ENCODE measurements at regions not wholly inside any gene's neighbourhood (a gene's known extent, or its start where the extent isn't known, plus 50 kb on each side); places are given as distances from the start of the nearest gene placed in this dataset.

DNA sequence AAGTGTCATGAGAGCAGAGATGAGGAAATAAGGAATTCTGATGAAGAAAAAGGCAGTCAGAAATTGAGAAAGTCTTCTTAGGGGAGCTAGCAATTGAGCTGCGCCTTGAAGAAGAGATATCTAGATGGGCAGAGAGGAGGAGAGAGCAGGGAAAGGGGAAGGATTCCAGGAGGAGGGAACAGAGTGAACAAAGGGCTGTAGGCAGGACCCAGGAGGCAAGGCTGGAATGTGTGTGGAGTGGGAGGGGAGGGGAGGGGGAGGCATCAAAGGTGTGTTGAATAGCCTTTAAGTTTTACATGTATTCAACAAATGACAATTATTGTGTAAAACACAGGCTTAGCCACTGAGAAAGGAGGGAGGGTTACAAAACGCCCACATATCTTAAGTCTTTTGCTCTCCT is 164.5 kb downstream of the TDRD15 start:
- DNase-seq: no peak

DNA sequence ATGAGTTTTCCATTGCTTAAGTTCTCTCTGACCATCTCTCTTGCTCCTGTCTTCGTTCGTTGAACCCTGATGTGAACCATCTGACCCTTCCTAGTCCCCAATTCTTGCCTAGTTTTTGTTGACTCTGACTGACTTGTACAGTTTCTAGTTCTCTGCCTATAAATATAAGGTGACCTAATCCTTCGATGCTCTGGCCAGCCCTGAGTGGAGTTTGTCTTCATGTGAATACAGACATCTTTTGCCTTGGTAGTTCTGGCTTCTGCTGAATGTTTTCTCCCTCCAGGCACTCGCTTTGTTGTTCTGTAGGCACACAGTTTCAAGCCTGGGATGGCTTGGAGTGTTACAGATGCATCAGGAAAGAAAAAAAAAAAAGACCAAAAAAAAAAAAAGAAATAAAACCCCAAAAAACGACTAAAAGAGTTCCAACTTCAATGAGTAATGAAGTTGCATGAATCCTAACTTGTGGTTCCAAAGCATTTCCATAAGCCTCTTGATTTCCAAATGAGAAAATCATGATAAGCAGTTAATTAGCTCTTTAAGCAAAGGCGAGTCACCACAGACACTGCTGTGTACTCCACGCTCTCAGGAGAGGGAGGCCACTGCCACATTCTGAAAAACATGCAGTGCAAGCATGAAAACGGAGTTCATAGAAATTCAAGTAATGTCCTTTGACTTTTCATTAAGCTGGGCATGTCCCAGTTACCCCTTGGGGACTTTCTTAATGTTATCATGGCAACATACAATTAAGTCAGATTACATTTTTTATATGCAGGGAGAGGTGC is 165.2 kb downstream of the TDRD15 start:
- DNase-seq: no peak

DNA sequence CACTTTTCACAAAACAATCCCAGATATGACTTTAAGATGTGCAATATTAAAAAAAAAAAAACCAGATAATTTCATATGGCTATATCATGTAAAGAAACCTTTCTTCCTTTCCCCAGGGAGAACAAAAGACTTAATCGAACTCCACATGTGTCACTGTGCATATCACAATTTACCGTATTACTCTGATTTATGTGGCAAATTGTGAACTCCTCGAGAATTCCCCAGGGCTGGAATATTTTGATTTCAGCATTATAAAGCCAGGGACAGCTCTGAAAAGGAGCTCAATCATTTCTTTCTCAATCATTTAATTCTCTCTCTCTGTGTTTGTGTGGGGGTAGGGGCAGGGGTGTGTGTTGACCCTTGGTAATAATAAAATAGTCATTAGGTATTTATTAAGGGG is 165.8 kb downstream of the TDRD15 start:
- DNase-seq: no peak

DNA sequence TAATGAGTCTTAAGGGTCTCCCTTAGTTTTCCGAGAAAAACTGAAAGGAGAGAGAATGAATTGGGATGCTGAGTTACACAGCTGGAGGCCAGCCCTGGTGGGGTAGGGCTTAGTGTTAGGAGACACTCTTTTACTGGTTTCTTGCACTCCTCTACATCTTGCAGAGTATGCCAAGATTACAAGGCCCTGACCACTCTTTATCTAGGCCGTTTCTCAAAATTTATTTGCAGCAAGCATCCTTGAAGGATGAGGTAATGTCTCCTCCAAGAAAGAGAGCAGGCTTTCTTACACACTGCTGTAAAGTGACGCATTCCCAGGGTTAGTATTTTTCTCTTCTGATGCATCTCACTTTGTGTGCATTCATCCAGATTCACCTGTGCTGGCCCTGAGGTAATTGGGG is 166.2 kb downstream of the TDRD15 start:
- DNase-seq: no peak

DNA sequence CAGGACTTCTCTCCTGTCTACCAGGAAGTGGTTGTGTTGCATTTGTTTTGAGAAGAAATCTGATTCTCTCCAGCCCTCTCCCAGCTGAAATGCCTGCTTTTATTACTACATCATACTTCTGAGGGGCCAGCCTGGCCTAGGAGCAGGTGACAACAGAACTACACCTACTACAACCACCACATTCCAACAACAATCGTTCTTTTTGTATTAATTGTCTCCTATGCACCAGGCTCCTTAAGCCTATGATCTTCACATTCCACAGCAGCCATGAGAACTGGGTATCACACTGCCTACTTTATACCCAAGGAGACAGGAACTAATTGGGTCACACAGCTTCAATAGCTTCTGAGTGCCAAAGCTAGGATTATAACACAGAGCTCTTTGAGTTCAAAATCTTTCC is 167.7 kb downstream of the TDRD15 start:
- no peak for DNase-seq

DNA sequence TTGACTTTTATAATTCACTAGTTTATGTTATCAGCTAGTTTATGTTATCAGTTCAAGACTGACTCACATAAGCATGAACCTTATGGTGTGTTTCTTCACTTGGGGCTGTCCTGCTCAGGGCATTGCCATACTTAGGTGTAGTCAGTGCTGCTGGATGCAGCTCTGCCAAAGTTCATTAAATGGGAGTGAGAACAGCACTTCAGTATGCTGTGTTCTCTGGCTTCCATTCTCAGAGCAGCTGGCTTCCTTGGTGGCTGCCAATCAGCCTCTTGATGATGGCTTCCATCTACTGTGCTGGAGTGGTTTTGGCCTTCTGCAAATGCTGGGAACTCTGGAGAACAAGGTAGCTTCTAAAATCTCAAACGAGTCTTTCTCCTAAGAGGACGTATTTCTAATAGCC is 170.7 kb downstream of the TDRD15 start:
- no peak for DNase-seq

DNA sequence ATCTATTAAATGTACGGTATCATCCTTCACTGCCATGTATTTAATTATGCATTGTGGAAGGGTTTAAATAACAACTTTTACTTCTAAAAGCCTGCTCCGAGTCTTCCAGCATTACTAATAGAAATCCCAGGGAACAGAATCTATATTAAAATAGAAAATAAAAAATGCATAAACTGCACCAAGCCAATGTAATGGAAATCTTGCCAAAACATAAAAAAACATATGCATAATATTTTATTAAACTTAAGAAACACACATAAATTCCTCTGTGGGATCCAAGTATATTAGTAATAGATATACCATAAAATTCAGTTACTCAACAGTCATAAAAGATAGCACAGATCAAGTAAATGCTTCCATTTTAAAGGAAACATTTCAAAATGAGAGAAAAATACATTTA is 175.6 kb downstream of the TDRD15 start:
- no peak for DNase-seq

DNA sequence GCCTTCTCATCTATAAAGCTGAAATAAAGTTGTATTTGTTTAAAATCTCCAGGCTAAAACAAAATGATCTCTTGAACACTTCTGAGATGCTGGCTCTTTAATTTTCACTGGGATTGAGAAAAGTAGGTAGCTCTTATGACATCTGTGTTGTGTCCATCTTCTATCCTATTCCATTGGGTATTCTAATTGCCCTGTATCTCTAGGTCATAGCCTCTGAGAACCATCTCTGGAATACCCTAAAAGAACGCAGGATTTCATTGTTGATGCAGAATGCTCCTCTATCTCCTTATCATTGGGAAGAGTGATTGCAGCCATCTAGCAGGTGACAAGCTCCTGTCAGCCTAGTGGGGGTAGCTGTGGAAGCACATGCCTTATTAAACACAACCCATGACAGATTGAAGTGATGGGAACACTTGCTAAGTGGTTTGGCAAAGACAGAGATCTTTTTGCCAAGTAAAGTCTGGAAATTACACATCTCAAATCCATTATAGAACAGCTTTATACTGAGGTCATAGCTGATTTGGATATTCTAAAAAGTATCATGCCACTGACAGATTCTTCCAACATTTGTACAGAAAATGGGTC is 178.2 kb downstream of the TDRD15 start:
- no peak for DNase-seq

DNA sequence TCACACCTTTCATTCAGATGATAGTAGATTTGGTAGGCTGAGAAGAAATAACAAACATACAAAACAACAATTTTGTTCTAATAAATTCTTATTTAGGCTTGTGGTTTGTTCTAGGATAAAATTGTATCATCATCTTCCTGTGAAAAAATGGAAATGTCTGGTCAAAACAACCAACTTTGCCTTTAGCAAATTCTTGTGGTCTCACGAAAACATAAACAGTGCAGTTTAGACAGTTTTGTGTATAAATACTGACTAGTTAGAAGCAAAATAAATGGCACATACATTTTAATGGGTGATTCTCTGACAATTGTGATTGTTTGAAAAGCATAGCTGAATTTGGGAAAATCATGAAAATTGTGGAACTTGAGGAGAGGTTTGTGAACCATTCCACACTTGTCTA is 180.1 kb downstream of the TDRD15 start:
- DNase-seq: no peak

DNA sequence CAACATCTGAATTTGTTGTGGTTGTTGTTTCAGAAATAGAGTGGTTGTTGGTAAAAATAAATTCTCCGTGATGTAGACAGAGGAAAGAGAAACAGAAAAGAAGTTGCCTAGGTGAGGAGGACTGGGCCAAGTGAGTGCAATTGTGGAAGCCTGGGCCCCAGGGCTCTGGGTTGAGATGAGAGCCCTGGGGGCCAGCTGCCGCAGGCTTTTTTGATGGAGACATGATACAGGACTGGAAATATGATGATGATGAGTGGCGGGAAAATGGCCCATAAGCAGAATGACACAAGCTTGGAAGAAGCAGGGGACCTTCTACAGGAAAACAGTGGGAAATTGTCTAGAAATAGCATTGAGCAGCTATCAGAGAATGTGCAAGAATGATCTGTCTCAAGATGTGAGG is 181.8 kb downstream of the TDRD15 start:
- no peak for DNase-seq

DNA sequence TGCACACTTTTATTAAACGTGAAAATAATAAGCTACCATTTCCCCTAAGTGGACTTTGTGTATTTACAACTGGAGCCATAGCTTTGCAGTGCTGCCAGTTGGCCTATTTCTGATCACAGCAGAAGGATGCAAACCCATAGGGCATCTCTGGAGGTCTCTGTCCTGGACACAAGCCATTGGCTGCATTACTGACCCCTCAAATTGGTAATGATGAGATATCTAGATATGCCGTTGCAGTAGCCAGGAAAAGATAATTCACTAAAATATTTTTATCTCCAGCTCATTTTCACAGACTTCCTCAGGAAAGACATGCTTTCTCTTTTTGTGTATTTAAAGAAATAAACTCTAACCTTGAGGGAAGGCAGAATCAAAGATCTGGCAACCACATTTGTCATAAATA is 182.5 kb downstream of the TDRD15 start:
- DNase-seq: no peak

DNA sequence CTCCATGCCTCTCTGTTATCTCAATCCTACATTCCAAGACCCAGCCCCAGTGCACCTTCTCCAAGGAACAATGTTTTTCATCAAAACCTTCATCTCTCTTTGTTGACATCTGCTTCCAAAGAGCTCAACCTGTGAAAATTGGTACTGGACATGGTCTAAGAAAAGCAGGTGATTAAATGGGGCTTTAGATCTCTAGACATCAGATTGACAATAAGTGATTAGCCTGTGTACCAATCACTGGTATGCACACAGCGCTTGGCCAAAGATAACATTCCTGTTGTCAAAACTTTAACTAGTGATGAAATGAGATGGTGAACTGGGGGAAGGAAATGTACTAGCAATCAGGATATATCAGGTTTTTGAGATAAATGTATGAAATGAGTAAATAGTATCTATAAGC is 183.3 kb downstream of the TDRD15 start:
- DNase-seq: no peak

DNA sequence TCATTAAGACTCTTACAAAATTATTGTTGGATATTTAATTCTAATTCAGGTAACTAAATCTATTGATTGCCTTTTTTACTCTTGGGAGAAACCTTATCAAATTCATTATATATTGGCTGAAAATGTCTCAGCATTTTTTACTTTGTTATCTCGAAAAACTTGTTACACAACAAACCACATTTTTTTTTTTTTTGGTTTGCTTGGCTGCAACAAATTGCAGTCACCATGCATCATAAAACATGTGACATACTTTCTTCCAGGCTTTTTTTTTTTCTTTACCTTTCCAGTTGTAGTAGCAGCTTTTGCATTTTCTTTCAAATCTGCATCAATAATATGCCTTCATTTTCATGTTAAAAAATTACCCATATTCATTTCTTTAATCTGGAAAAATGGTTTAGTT is 186.7 kb downstream of the TDRD15 start:
- no peak for DNase-seq

DNA sequence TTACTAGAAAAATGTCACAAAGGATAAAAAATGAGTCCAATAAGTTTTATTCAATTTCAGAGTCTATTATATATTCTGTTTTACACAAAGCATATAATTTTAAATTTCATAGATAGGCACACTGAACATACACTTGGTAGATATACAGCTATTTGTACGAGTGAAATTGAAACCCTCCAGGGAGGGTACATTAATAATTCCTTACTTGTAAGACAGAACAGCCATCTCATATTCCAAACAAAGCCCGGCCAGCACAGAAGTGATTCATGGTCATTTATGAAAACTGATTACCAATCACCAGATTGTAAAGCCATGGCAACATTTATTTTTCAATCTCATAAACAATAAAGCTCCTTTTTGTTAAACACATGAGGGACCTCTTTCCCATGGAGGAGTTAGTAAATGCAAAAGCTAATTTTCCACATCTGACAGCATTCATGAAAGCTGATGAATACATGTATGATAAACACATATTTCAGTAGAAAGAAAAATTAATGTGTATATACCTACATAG is 190.6 kb downstream of the TDRD15 start:
- DNase-seq: no peak

DNA sequence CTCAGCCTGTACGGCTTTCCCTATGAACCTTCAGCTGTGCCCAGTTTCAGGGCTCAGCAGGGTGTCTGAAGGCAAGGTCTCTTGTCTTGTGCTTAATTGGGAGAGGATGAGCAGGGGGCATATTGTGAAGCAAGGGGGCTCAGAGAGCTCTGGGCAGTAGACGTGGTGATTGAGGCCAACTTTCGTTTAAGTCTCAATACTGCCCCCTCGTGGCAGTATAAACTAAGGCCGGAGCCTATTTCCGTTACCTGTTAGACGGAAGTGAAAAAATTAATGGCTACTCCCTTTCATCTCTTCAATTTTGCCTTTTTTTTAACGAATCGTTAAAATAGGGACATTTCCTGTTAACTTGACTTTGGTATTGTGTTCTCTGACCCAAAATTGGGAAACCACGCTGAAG is 193.4 kb downstream of the TDRD15 start:
- DNase-seq: peak; percentile 48

DNA sequence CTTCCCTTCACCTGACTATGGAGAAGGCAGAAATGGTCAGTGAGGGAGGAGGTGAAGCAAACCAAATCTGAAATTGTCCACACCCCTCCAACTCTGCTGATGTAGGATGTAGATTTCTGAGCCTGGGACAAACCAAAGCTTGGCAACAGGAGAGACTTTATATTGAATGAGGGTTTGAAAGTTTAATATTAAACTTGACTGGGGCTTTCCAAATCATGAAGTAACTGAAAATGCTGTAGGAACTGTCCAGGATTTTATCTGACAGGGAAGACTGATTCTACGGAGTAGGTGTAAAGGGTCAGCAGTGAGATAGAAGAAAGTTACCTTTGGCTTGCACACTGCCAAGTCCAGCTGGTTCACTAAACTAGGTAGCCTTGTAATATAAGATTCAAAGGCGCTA is 194.5 kb downstream of the TDRD15 start:
- DNase-seq: no peak

DNA sequence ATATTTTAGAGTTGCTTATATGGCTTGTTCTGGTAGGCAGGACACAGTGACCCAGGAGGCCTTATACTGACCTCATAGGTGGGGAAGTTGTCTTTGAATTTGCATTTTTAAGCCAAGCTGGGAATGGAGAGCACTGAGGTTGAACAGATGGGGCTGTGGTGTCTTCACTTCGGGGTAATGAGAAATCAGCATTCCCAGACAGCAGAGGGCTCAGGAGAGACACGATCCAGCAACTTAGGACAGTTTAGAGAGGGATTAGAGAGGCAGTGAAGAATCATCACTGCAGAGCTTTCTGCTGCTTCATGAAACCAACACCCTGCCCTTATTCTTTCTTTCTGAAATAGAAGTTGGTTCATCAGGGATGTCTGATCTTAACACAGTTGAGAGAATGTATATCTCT is 202.4 kb downstream of the TDRD15 start:
- no peak for DNase-seq

DNA sequence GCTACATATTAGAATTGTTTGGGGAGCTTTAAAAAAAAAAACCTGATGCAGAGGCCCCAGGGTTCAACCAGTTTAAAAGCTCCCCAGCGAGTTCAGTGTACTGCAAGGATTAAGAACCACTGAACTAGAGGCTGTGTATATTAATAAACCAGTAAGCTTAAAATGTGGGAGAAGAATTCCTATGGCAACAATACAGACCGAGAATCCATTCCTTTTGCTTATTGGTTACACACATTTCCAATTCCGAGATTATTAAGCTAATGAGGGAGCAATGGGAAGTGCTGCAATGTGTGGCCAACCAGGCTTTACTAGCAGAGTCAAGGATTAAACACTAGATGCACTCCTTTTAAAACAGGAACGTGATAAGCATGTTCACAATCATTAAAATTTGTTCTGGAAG is 204.4 kb downstream of the TDRD15 start:
- no peak for DNase-seq

DNA sequence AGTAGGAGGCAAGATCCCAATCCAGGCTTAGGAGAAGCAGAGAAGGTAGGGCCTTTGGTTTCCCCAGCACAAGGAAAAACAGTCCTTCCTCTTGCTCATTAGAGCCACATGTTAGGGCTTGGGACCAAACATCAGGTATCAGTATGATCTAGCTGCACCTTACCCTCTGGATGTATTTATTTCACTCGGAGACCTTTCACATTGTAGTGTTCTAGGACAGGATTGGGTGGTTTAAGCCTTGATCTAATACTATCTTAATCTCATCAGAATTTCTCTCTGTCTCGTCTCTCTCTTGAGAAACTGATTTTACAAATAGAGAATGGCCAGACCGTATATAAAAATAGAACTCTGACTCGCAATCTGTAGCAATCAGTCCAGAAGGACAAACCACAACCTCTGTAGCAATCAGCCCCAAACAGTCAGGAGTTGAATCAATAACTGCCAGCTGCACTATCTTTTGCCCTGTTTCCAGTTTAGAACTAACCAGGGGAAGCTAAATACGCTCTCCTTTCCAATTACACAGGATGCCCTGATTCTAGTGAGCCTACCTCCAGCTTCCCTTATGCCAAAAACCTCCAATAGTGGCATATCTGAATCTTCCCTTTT is 207.1 kb downstream of the TDRD15 start:
- DNase-seq: no peak

DNA sequence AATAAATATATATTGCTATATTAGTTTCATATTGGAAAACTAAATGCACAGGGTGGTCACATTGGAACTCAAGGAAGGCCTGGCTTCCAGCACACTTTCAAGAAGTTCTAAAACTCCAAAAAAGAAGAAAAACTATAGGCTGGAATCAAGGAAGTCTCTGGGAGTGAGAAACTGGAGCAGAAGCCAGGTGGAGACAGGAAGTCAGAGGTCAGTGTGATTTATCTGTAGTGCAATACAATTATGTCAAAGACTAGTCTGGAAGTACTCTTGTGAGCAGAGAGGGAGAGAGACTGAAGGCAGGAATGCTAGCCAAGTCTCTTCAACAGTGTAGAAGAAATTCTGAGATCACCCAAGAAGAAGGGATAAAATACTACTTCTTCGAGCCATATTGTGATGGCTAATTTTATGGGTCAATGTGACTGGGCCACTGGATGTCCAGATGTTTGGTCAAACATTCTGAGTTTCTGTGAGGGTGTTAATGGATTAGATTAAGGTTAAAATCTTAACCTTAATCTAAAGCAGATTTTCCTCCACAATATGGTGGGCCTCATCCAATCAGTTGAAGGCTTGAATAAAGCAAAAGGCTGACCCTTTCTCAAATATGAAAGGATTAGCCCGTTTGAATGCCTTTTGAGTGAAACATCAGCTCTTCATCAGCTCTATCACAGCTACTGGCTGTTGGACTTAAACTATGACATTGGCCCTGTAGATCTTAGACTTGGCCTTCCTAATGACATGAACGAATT is 208.0 kb downstream of the TDRD15 start:
- DNase-seq: no peak

DNA sequence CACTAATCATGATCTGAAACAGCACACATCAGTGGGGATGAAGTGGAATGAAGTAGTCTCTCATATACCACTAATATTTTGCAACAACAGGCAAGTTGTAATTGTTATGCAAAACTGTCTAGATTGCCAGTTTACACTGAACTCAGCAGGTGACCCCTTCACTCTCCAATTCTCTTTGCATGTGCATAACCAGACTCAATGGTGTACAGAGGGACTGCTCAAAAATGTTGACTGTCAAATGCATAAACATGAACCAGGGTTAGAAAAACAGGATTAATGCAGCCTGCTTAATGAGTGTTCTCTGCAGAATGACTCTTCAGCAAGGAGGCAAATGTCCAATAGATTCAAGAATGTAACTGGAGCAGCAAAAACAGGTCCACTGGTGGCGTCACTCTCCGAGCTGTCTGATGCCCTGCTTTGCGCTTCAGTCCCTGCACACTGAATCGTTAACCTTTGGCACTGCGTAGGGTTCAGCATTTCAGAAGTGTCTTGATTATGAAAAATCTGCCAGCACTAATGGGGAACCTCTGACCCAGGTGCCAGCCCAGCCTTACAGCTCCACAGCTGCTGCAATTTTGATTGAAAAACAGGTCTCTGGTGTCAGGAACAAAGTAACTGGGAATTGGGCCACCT is 209.3 kb downstream of the TDRD15 start:
- DNase-seq: no peak

DNA sequence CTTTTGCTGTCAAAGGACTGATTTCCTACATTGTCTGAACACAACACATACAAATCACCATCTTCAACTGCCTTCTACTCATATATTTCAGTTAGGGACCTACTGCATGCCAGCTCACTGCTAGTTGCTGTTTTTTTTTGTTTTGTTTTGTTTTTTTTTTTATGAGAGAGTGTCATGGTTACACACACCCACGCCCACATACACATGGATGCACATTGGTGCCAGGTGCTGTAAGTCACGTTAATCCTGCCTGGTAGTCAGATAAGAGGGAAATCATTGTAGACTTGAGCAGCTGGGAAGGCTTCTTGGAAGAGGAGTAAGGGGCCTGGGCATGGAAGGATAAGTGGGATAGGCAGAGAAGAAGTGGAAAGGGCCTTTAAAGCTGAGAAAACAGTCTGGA is 209.9 kb downstream of the TDRD15 start:
- no peak for DNase-seq

DNA sequence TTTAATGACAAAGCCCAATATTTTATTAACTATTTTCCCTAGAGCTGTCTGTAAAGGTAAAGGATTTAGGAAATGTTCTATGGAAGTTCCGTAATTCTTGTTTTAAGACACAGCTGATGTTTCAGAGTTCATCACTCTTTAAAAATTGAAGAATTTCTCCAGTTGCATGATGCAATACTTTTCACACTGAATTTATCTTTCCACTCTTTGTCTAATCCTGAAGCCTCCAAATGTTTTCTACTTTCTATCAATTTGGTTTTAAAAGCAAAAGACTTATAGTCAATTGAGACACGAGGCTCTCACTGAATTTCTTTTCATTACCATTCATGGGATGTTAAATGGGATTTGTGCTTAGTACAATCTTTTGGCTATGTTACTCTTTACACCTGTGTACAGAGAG is 223.2 kb downstream of the TDRD15 start:
- DNase-seq: no peak

Data from activated CD4-positive, alpha-beta T cell treated with anti-CD3 and anti-CD28 coated beads for 48 hours (primary cell).